ENCODE measurements at regions not wholly inside any gene's neighbourhood (a gene's known extent, or its start where the extent isn't known, plus 50 kb on each side); places are given as distances from the start of the nearest gene placed in this dataset.
A peak's percentile ranks its signal among the peaks of the same experiment; 100 is the strongest.

GRCh38 chr7:116325517-116325916 lies 115.2 kb downstream of the TES start:
- ChIA-PET RAD21 (ENCODE audit: low non-redundant PET in 1 of 2, low total read pairs in 2 of 2, uncharacterized antibody in 2 of 2, unreplicated experiment in 2 of 2) (no interaction called here), CTCF (no interaction called here), POLR2A (no interaction called here)
- H3K79me2 ChIP-seq (ENCODE audit: insufficient read depth, low read length), result no peaks in the 10 kb centered on the region
- TF ChIP-seq, protein P1, sequence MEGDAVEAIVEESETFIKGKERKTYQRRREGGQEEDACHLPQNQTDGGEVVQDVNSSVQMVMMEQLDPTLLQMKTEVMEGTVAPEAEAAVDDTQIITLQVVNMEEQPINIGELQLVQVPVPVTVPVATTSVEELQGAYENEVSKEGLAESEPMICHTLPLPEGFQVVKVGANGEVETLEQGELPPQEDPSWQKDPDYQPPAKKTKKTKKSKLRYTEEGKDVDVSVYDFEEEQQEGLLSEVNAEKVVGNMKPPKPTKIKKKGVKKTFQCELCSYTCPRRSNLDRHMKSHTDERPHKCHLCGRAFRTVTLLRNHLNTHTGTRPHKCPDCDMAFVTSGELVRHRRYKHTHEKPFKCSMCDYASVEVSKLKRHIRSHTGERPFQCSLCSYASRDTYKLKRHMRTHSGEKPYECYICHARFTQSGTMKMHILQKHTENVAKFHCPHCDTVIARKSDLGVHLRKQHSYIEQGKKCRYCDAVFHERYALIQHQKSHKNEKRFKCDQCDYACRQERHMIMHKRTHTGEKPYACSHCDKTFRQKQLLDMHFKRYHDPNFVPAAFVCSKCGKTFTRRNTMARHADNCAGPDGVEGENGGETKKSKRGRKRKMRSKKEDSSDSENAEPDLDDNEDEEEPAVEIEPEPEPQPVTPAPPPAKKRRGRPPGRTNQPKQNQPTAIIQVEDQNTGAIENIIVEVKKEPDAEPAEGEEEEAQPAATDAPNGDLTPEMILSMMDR (IDR thresholded peaks at IDR 0.05 in 2 of 3, conservative IDR thresholded peaks at IDR 0.05 in 1 of 3; ENCODE audit: borderline replicate concordance in 1 of 3, insufficient read depth in 1 of 3, low read depth in 2 of 3, low read length in 2 of 3), result no peak
- no peak for TF ChIP-seq POLR2A (IDR thresholded peaks at IDR 0.05; ENCODE audit: borderline replicate concordance, extremely low read depth, insufficient read depth, insufficient read length)
- H3K9ac ChIP-seq (ENCODE audit: low read length), result no peak overlapping the region
- H3K27me3 ChIP-seq (ENCODE audit: insufficient read depth, low read length), result no peaks in the 10 kb centered on the region
- H3K9me3 ChIP-seq (ENCODE audit: control insufficient read depth in 1 of 2, insufficient read depth in 1 of 2, low read depth in 1 of 2, low read length in 2 of 2), result no peaks in the 10 kb centered on the region
- H3K4me2 ChIP-seq (ENCODE audit: low read length), result no peak overlapping the region
- H3K27ac ChIP-seq (ENCODE audit: low read depth, low read length), result no peak overlapping the region
- no peak overlapping the region for H2AFZ ChIP-seq (ENCODE audit: low read depth, low read length, poor library complexity, severe bottlenecking)
- no peaks in the 10 kb centered on the region for H3K9me2 ChIP-seq (ENCODE audit: insufficient read depth)
- H3K36me3 ChIP-seq (ENCODE audit: control insufficient read depth in 1 of 2, insufficient read depth in 2 of 2, low read length in 2 of 2), result 0 out of 4 replicates have a peak, but pooled peaks cover 0 to under 1% of the 10 kb centered on the region in 2 experiments
- BruUV-seq (replicated peaks), result no TSS peak
- intact Hi-C loops (cut with micrococcal nuclease), result no loop called here
- DNase-seq (ENCODE audit: low read depth, low spot score), result no peak
- no peak for ATAC-seq
- H3K4me1 ChIP-seq (ENCODE audit: control insufficient read depth in 1 of 2, insufficient read depth in 2 of 2, low read length in 2 of 2), result peaks cover 0 to 45% of the 10 kb centered on the region in 2 experiments; a peak in 2 of 4 replicates
- no peak overlapping the region for H3K4me3 ChIP-seq (replicated peaks in 1 of 2; ENCODE audit: low read depth in 1 of 2, low read length in 2 of 2)
- H4K20me1 ChIP-seq (ENCODE audit: insufficient read depth), result no peaks in the 10 kb centered on the region

DNA sequence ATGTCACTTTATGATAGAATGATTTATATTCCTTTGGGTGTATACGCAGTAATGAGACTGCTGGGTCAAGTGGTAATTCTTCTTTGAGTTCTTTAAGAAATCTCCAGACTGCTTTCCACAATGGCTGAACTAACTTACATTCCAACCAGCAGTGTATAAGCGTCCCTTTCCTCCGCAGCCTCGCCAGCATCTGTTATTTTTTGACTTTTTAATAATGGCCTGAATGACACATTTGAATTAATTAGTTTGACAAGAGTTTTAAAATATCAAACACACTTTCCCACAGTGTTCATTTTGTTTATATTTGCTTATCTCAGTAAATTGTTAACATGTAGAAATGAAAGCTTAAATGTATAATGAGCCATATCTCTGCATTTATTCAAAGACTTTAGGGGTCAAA lies 116.8 kb downstream of the TES start:
- ChIA-PET POLR2A (no interaction called here), RAD21 (ENCODE audit: low non-redundant PET in 1 of 2, low total read pairs in 2 of 2, uncharacterized antibody in 2 of 2, unreplicated experiment in 2 of 2) (no interaction called here), CTCF (no interaction called here)
- Histone ChIP-seq H3K4me3 (replicated peaks in 1 of 2; ENCODE audit: low read depth in 1 of 2, low read length in 2 of 2) (no peak overlapping the region), H3K4me1 (ENCODE audit: control insufficient read depth in 1 of 2, insufficient read depth in 2 of 2, low read length in 2 of 2) (peaks cover 0 to 43% of the 10 kb centered on the region in 2 experiments; a peak in 2 of 4 replicates), H3K36me3 (ENCODE audit: control insufficient read depth in 1 of 2, insufficient read depth in 2 of 2, low read length in 2 of 2) (no peaks in the 10 kb centered on the region), H3K27ac (ENCODE audit: low read depth, low read length) (no peak overlapping the region), H3K9me3 (ENCODE audit: control insufficient read depth in 1 of 2, insufficient read depth in 1 of 2, low read depth in 1 of 2, low read length in 2 of 2) (no peaks in the 10 kb centered on the region), H3K4me2 (ENCODE audit: low read length) (peak overlapping the region; percentile 38; the same call in 1 of the 2 replicates), H3K27me3 (ENCODE audit: insufficient read depth, low read length) (no peaks in the 10 kb centered on the region), H2AFZ (ENCODE audit: low read depth, low read length, poor library complexity, severe bottlenecking) (peak overlapping the region; percentile 20), H4K20me1 (ENCODE audit: insufficient read depth) (no peaks in the 10 kb centered on the region), H3K9me2 (ENCODE audit: insufficient read depth) (no peaks in the 10 kb centered on the region), H3K9ac (ENCODE audit: low read length) (no peak overlapping the region), H3K79me2 (ENCODE audit: insufficient read depth, low read length) (no peaks in the 10 kb centered on the region)
- intact Hi-C loops (cut with micrococcal nuclease), result no loop called here
- ATAC-seq (no peak), DNase-seq (ENCODE audit: low read depth, low spot score) (no peak)
- BruUV-seq (replicated peaks), result TSS peak; percentile 34
- TF ChIP-seq, protein P2, sequence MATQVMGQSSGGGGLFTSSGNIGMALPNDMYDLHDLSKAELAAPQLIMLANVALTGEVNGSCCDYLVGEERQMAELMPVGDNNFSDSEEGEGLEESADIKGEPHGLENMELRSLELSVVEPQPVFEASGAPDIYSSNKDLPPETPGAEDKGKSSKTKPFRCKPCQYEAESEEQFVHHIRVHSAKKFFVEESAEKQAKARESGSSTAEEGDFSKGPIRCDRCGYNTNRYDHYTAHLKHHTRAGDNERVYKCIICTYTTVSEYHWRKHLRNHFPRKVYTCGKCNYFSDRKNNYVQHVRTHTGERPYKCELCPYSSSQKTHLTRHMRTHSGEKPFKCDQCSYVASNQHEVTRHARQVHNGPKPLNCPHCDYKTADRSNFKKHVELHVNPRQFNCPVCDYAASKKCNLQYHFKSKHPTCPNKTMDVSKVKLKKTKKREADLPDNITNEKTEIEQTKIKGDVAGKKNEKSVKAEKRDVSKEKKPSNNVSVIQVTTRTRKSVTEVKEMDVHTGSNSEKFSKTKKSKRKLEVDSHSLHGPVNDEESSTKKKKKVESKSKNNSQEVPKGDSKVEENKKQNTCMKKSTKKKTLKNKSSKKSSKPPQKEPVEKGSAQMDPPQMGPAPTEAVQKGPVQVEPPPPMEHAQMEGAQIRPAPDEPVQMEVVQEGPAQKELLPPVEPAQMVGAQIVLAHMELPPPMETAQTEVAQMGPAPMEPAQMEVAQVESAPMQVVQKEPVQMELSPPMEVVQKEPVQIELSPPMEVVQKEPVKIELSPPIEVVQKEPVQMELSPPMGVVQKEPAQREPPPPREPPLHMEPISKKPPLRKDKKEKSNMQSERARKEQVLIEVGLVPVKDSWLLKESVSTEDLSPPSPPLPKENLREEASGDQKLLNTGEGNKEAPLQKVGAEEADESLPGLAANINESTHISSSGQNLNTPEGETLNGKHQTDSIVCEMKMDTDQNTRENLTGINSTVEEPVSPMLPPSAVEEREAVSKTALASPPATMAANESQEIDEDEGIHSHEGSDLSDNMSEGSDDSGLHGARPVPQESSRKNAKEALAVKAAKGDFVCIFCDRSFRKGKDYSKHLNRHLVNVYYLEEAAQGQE (IDR thresholded peaks at IDR 0.05; ENCODE audit: low read depth), result no peak
- no peak for TF ChIP-seq TCF7L2 (IDR thresholded peaks at IDR 0.05; ENCODE audit: borderline replicate concordance, extremely low read depth, insufficient read depth, insufficient read length)
- no peak for TF ChIP-seq CBX3 (IDR thresholded peaks at IDR 0.05; ENCODE audit: low read depth)
- TF ChIP-seq EZH2phosphoT487 (IDR thresholded peaks at IDR 0.05; ENCODE audit: borderline replicate concordance), result no peak
- TF ChIP-seq, protein P1 (IDR thresholded peaks at IDR 0.05 in 2 of 3, conservative IDR thresholded peaks at IDR 0.05 in 1 of 3; ENCODE audit: borderline replicate concordance in 1 of 3, insufficient read depth in 1 of 3, low read depth in 2 of 3, low read length in 2 of 3), result no peak
- TF ChIP-seq SRF (IDR thresholded peaks at IDR 0.05; ENCODE audit: low read depth), result no peak
- TF ChIP-seq CEBPB (IDR thresholded peaks at IDR 0.05; ENCODE audit: low read depth), result no peak
- TF ChIP-seq ZNF274 (IDR thresholded peaks at IDR 0.05; ENCODE audit: low read depth, low read length), result no peak
- no peak for TF ChIP-seq JUND (IDR thresholded peaks at IDR 0.05)
- TF ChIP-seq, protein P3, sequence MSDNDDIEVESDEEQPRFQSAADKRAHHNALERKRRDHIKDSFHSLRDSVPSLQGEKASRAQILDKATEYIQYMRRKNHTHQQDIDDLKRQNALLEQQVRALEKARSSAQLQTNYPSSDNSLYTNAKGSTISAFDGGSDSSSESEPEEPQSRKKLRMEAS (IDR thresholded peaks at IDR 0.05), result no peak
- TF ChIP-seq EGR1 (IDR thresholded peaks at IDR 0.05; ENCODE audit: low read depth), result no peak

Data from HCT116 (cell line).